ENCODE measurements at regions not wholly inside any gene's neighbourhood (a gene's known extent, or its start where the extent isn't known, plus 50 kb on each side); places are given as distances from the start of the nearest gene placed in this dataset.

DNA sequence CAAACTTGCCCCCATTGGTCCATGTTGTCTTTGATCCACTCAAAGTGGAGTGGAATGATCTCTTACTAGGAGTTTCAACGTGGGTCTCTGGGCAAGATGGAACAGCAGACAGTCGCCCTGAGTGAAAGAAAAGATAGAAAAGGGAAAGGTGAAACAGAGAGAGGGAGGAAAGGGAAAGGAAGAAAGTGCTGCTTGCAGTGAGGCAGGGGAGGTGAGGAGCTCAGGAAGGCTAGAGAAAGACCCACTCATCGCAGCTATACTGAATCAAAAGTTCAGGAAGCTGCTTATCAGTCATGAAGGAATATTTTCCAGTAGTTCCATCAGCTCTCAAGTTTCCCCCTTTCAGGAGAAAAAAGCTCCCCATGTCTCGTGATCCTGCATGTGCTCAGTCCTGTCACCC, 86.9 kb downstream of the ZNF467 start:
- no peak overlapping the region for H3K4me3 ChIP-seq (replicated peaks in 1 of 3; ENCODE audit: low read depth in 2 of 3, low read length in 3 of 3)
- 57% methylated on average over 3 of the region's 4 CpGs for WGBS (ENCODE audit: insufficient coverage)
- H4K20me1 ChIP-seq (ENCODE audit: insufficient read depth, low read length) = no peaks in the 10 kb centered on the region
- Mint-ChIP-seq H3K9me3 (peaks cover 0 to 14% (median 4%) of the 10 kb centered on the region in 7 donors), H3K4me3 (no peak overlapping the region), H3K27ac (no peak overlapping the region), H3K4me1 (peaks cover 22% of the 10 kb centered on the region), H3K36me3 (no peaks in the 10 kb centered on the region), H3K27me3 (ENCODE audit: low read depth in 3 of 3) (peaks cover 19 to 23% (median 23%) of the 10 kb centered on the region in 3 donors)
- H3K4me1 ChIP-seq (ENCODE audit: control insufficient read depth in 1 of 2, insufficient read depth in 2 of 2, low read length in 2 of 2) = peaks cover 0 to 8% of the 10 kb centered on the region in 2 donors
- intact Hi-C loops (cut with micrococcal nuclease) = no loop called here
- no peak overlapping the region for H3K4me2 ChIP-seq (replicated peaks; ENCODE audit: extremely low read depth, low read length, poor library complexity, severe bottlenecking)
- no peak overlapping the region for H3K27ac ChIP-seq (ENCODE audit: low read depth in 1 of 2, low read length in 2 of 2)
- no peaks in the 10 kb centered on the region for H3K36me3 ChIP-seq (replicated peaks in 1 of 2; ENCODE audit: control insufficient read depth in 1 of 2, insufficient read depth in 2 of 2, low read length in 2 of 2)
- H3K9me3 ChIP-seq (replicated peaks in 1 of 2; ENCODE audit: control insufficient read depth in 1 of 2, insufficient read depth in 1 of 2, low read length in 2 of 2) = peaks cover 0 to 15% of the 10 kb centered on the region in 2 donors
- H2AFZ ChIP-seq (ENCODE audit: insufficient read depth, low read depth, low read length, poor library complexity, severe bottlenecking) = peak overlapping the region; percentile 26
- TF ChIP-seq, protein P1, sequence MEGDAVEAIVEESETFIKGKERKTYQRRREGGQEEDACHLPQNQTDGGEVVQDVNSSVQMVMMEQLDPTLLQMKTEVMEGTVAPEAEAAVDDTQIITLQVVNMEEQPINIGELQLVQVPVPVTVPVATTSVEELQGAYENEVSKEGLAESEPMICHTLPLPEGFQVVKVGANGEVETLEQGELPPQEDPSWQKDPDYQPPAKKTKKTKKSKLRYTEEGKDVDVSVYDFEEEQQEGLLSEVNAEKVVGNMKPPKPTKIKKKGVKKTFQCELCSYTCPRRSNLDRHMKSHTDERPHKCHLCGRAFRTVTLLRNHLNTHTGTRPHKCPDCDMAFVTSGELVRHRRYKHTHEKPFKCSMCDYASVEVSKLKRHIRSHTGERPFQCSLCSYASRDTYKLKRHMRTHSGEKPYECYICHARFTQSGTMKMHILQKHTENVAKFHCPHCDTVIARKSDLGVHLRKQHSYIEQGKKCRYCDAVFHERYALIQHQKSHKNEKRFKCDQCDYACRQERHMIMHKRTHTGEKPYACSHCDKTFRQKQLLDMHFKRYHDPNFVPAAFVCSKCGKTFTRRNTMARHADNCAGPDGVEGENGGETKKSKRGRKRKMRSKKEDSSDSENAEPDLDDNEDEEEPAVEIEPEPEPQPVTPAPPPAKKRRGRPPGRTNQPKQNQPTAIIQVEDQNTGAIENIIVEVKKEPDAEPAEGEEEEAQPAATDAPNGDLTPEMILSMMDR (IDR thresholded peaks at IDR 0.05) = no peak
- H3K9ac ChIP-seq (ENCODE audit: insufficient read depth, low read length, poor library complexity, severe bottlenecking) = no peak overlapping the region
- H3K79me2 ChIP-seq (ENCODE audit: insufficient read depth, low read length) = no peaks in the 10 kb centered on the region
- DNase-seq = no peak
- H3K27me3 ChIP-seq (ENCODE audit: control insufficient read depth in 2 of 2, insufficient read depth in 2 of 2, low read length in 2 of 2) = peaks cover 13 to 22% of the 10 kb centered on the region in 2 donors

DNA sequence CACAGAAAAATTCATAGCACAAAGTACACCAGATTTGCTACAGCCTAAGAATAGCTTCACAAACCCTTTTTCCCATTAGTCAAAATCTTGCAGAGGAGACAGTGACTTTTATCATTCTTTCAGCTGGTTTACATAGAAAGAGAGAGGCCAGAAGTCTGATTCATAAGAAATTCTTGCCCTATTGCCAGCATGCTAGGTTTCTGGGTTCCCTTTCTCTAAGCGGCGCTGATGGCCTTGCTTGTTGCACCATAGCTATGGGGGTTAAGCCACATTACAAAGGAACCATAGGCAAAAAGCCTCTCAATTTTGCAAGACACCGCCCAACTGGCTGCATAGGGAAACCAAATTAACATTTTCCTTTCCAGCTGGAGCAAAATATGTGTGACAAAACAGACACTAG, 87.4 kb downstream of the ZNF467 start:
- Histone ChIP-seq H3K9ac (ENCODE audit: insufficient read depth, low read length, poor library complexity, severe bottlenecking) (no peak overlapping the region), H3K79me2 (ENCODE audit: insufficient read depth, low read length) (no peaks in the 10 kb centered on the region), H3K4me2 (replicated peaks; ENCODE audit: extremely low read depth, low read length, poor library complexity, severe bottlenecking) (no peak overlapping the region), H3K36me3 (replicated peaks in 1 of 2; ENCODE audit: control insufficient read depth in 1 of 2, insufficient read depth in 2 of 2, low read length in 2 of 2) (no peaks in the 10 kb centered on the region), H3K9me3 (replicated peaks in 1 of 2; ENCODE audit: control insufficient read depth in 1 of 2, insufficient read depth in 1 of 2, low read length in 2 of 2) (peaks cover 4 to 16% of the 10 kb centered on the region in 2 donors), H3K4me3 (replicated peaks in 1 of 3; ENCODE audit: low read depth in 2 of 3, low read length in 3 of 3) (no peak overlapping the region), H3K4me1 (ENCODE audit: control insufficient read depth in 1 of 2, insufficient read depth in 2 of 2, low read length in 2 of 2) (peaks cover 0 to 8% of the 10 kb centered on the region in 2 donors), H2AFZ (ENCODE audit: insufficient read depth, low read depth, low read length, poor library complexity, severe bottlenecking) (peak overlapping the region; percentile 26), H3K27ac (ENCODE audit: low read depth in 1 of 2, low read length in 2 of 2) (no peak overlapping the region), H4K20me1 (ENCODE audit: insufficient read depth, low read length) (no peaks in the 10 kb centered on the region), H3K27me3 (ENCODE audit: control insufficient read depth in 2 of 2, insufficient read depth in 2 of 2, low read length in 2 of 2) (peaks cover 10 to 18% of the 10 kb centered on the region in 2 donors)
- 0% methylated on average over 3 of the region's 3 CpGs for WGBS (ENCODE audit: insufficient coverage)
- peaks cover 22% of the 10 kb centered on the region for H3K4me1 Mint-ChIP-seq
- intact Hi-C loops (cut with micrococcal nuclease) = no loop called here
- H3K27me3 Mint-ChIP-seq (ENCODE audit: low read depth in 3 of 3) = peaks cover 15 to 20% (median 18%) of the 10 kb centered on the region in 3 donors
- no peaks in the 10 kb centered on the region for H3K36me3 Mint-ChIP-seq
- no peak overlapping the region for H3K27ac Mint-ChIP-seq
- DNase-seq = no peak
- peaks cover 0 to 13% (median 7%) of the 10 kb centered on the region in 7 donors for H3K9me3 Mint-ChIP-seq
- TF ChIP-seq, protein P1 (IDR thresholded peaks at IDR 0.05) = no peak
- no peak overlapping the region for H3K4me3 Mint-ChIP-seq

Data from CD14-positive monocyte (primary cell).